Left cardiac atrium (tissue), 4 donors: ENCODE measurements at regions not wholly inside any gene's neighbourhood (a gene's known extent, or its start where the extent isn't known, plus 50 kb on each side); places are given as distances from the start of the nearest gene placed in this dataset.
"Not testable (repeated sequence)": the region's sequence is repeated elsewhere in the genome, so short reads cannot be mapped to it uniquely, and the experiment has no call there.

Experiments
- ATAC-seq, 2 donors: fragments of 200-7000 bp; cut with Tn5 transposase; one replicate each; pipeline ENCODE4 v1.9.1; 2020; ENCODE audit warnings: mild to moderate bottlenecking in 2 of 2, moderate library complexity in 2 of 2
- DNase-seq: peaks from one replicate; pipeline ENCODE4 v3.0.0-alpha.2; 2020
- intact Hi-C, 2 donors: fragments of 100-400 bp; cut with DNase I; formaldehyde crosslinking; loops; one replicate each; pipeline versions ENCODE4 v1.14.1 to v1.15.1; 2022 to 2023
- donor health status: DM: no; HTN: yes; CAD: no.
- donor health status: DM: no; HTN: yes; CAD: no; lungs with severe emphysema.
- donor health status: DM: yes; HTN: yes; CAD: no.
- donor health status: Dilated cardiomyopathy.

DNA sequence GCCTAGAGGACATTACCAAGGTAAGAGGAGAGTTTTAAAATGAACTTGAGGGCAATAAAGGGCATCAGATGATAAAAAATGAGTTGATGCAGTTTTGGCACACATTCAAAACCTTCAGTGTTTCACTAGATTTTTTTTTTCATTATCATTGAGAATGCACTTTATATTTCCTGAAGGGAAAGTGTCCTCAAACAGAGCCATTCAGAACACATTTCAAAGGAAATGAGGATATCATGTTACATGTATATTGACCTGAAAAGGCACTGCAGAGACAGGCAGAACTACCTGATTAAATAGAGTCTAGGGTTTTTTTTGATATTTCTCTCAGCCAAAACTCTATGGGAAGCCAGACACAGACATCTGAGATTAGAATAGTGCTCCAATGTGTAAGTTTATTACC lies 454.0 kb downstream of the NEBL start:
- intact Hi-C loops: no loop called here
- ATAC-seq (no peak), DNase-seq (no peak)

DNA sequence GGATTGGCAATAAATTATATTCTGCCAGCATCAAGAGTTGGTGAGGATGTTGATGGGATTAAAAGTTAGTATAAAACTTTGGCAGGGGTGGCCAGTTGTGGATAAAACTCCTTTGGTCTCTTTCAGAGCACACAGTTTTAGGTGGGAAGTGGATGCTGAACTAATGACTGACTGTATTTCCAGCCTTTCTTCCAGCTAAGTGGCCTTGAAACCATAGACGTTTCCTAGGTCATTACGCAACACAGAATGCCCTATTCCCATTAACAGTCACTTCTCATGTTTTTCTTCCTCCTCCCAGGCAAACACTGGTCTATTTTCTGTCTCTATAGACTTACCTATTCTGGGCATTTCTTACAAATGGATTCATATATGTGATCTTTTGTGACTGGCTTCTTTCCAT lies 467.4 kb downstream of the NEBL start:
- intact Hi-C loops: no loop called here
- DNase-seq (no peak), ATAC-seq (no peak)

DNA sequence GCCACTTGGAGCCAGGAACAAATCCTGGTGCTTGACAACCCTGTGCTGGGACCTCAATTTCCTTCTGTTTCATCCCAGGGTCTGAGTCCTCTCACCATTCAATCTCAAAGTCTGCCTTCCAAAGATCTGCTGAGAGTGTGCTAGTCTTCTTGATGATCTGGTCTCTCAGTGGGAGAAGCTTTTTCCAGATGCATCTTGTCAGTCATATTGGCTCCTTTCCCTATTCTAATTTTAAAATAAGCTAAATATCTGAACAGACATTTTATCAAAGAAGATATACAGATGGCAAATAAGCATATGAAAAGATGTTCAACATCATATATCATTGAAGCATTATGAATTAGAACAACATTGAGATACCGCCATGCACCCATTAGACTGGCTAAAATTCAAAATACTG lies 469.3 kb downstream of the NEBL start:
- intact Hi-C loops: no loop called here
- DNase-seq (no peak), ATAC-seq (no peak)

DNA sequence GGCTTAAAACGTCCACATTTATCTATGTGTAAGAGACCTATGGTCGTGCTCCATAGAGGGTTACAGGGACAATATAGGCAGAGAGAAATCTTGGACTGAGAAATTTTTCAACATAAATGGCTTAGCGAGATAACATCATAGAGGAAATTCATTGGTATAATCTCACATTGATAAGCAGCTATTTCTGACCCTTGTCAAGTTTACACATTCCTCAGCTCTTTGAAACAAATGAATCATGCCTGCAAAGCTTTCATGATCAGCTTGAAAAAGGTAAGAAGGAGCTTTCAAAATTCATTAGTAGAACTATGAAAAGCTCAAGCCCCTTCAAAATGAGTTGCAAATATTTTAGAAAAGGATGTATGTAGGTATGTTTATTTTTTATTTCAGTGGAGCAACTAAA lies 478.8 kb downstream of the NEBL start:
- no peak for DNase-seq
- intact Hi-C loops: no loop called here
- no peak for ATAC-seq

DNA sequence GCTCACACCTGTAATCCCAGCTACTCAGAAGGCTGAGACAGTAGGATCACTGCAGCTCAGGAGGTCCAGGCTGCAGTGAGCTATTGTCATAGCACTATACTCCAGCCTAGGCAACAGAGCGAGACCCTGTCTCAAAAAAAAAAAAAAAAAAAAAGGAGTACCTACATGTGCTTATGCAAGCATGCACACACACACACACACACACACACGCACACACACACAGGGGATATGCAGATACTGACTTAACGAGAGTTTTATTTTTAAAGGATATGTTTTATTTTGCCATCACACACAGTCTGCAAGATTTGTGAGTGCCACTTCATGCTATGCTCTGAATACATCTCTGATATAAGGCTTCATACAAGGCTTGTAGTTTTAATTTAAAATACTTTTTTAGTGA lies 479.3 kb downstream of the NEBL start:
- ATAC-seq (no peak), DNase-seq (no peak)
- intact Hi-C loops: no loop called here

DNA sequence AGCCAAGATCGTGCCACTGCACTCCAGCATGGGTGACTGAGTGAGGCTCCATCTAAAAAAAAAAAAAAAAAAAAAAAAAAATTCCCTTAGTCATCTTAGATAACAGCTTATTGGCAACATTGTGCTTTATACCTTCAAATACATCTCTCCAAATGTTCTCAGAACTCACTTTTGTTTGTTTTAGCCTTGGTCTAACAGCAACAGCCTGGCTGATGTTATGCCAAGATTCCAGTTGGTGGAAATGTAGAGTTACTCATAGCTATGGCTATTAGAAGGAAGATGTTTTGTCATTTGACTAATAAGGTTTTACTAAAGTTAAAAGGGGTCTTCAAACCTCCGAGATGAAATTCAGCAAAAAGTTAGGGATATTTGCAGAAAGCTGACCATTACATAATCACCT lies 481.4 kb downstream of the NEBL start:
- DNase-seq: no peak
- ATAC-seq: peak in 1 of 2 donors; percentile 65
- intact Hi-C loops: no loop called here

DNA sequence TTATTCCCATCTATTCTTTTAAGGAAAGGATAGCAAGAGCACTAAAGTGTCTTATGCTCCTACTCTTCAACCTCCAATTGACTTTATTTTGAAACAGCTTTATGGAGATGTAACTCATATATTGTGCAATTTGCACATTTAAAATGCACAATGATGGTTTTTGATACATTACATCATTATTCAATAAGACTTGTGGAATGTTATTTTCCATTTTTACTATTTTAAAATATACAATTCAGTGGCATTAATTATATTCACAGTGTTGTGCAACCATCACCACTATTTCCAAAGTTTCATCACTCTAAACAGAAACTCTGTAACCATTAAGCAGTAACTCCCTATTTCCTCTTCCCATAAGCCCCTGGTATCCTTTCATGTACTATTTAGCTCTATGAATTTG lies 489.8 kb downstream of the NEBL start:
- intact Hi-C loops: no loop called here
- ATAC-seq: no peak
- no peak for DNase-seq

DNA sequence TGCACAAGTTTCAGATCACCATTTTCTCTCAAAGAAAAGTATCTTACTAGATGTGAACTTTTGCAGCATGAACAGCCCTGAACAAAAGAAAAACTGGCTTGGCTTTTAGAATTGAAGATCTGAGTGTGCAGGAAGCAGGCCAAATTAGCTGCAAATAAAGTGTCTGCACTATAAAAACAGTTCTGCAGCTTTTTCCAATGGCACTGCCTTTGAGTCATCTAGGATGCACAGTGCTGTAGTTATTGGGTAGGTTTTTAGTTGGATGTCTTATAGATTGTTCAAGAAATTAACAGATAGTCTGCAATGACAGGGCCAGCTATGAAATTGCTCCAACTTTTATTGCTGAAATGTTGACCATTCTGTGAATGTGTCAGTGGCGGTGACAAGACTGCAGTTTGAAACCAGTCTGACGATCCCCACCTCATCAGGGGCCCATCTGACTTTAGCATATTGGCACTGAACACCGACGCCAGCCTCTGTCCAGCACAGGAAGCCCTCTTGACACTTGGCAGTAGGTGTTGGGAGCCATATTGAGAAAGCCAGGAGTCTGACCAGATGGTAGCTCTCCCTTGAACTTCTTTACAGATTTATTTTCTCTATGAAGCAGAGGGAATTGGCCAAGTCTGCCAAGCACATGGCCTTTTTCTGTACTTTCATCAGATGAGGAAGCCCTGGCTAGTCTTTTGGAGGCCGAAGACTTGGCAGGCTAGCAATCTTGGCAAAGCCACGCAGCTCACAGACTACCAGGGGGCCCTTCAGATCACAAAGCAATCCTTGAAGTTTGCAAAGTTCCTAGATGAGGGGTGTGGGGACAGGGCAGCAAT lies 490.6 kb downstream of the NEBL start:
- DNase-seq: no peak
- intact Hi-C loops: no loop called here
- ATAC-seq: no peak

DNA sequence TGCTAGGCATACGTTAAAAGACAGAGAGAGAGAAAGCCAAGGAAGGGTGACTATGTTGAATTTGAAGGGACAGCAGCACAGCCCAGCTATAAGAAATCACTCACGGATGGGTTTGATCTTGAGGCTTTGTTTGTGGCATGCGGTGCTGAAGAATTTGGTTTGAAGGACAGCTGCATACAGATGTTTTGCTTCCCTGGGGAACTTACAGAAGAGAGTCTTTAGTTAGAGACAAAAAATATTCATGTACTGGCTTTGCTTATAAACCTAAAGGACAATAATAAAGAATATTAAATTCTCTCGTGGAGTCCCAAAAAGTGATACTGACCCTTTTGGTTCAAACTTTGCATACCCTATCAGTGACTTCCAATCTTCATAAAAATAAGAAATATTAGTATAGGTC lies 491.4 kb downstream of the NEBL start:
- ATAC-seq (no peak), DNase-seq (no peak)
- intact Hi-C loops: no loop called here

DNA sequence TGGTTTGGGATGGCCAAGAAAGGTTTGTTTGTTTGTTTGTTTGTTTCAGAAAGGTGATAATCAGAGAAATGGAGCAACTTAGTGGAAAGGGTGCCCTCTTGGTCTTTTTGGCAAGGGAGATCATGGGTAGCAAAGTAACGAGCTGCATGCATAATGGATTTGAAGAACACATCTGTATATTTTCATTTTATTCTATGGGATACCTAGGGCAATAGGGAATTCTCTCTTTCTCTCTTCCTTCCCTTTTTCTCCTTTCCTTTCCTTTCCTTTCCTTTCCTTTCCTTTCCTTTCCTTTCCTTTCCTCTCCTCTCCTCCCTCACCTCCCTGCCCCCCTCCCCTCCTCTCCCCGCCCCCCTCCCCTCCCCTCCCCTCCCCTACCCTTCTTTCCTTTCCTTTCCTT lies 492.1 kb downstream of the NEBL start:
- no peak for DNase-seq
- intact Hi-C loops: no loop called here
- ATAC-seq: no peak

DNA sequence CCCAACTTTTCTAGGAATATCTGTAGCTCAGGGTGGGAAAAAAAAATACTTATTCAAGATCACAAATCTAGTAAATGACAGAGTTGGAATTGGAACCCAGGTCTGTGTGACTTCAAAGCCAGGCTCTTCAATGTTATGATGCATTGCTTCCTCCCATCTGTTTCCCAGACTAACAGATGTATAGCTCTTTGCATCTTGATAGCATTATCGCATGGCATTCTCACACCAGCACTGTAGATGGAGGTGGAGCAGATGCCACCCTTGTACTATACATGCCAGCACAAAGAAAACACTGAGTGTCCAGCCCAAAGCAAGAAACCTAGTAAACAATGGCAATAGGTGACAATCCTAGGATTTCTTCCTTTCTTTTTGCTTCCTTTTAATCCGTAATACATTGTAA lies 497.3 kb downstream of the NEBL start:
- ATAC-seq (no peak), DNase-seq (no peak)
- intact Hi-C loops: no loop called here

DNA sequence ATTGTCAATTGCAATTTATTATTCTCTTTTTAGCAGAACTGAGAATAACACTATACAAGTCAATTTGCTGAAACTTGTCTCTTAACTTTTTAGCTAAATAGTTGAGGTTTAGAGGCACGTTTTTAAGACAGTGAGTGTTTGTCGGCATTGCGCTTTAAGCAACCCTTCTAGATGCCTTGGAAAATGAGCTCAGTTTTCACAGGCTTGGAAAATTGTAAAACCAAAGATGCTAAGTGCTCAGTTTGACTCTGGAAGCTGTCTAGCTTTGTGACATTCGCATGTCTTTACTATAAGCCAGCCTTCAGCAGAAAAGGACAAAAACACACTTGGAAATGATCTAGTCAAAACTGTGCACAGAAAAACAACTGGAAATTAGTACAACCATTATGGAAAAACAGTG lies 500.4 kb downstream of the NEBL start:
- ATAC-seq (no peak), DNase-seq (no peak)
- intact Hi-C loops: no loop called here

DNA sequence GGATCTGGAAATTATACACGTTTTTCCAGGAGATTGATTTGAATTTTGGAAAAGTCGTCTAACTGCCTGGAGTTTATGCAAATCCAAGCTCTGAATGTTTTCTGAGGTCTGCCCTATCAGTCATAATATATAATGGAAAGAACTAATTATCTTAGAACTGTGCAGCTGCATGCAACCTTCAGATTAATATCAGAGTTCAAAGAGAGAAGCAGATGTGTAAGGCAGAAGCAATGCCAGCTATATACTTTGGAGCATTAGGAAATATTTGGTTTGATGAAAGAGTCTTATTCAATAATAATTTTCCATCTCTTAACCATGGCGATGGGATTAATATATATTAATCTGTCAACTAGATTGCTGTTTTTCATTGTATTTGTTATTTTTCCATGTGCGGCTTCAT lies 500.9 kb downstream of the NEBL start:
- intact Hi-C loops: no loop called here
- ATAC-seq (no peak), DNase-seq (no peak)

DNA sequence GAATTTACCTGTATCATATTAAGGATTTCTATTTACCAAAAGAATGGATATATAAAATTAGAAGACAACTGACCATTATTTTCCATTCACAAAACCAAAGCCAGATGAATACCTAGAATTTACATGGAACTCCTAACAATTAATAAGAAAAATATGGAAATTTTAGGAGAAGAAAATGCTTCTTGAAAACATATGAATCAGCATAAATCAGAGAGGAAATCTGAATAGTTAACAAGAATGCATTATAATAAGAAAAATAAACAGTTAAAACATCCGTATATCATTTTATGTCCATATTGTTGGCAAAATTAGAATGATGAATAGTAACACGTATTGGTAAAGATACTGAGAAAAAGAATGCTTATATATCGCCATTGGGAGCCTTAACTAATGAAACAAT lies 505.5 kb downstream of the NEBL start:
- ATAC-seq (no peak), DNase-seq (no peak)
- intact Hi-C loops: no loop called here

DNA sequence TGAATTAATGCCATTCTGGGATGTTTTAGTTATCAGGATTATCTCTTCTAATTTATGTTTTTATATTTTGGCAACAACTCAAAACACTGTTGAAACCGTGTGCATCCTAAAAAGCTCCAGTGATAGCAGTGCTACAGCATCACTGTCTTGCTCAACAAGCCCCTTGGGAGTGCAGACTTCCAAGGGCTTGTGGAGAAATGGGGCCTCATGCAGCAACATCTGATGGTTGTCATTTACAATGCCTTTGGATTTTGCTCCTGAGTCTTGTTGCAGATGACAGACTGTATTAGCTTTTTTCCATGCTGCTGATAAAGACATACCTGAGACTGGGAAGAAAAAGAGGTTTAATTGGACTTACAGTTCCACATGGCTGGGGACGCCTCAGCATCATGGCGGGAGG lies 515.4 kb downstream of the NEBL start:
- ATAC-seq: no peak
- intact Hi-C loops: no loop called here
- no peak for DNase-seq

DNA sequence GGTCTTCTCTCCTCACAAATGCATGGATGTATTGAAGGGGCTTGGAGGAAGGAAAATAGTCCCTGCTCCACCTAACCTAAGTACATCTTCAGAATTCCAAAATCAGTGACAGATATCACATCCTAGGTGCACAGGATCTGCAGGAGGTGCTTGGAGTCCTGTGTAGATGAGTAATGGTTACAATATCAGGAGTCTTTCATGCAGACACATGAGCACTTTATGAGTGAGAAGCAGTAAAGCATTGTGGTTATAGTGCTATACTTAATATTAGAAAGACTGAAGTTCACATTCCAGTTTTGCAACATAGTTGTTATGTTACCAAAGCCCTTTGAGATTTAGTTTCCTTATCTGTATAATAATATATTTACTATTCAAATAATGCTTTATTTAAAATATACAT lies 516.7 kb downstream of the NEBL start:
- intact Hi-C loops: no loop called here
- ATAC-seq (no peak), DNase-seq (no peak)

DNA sequence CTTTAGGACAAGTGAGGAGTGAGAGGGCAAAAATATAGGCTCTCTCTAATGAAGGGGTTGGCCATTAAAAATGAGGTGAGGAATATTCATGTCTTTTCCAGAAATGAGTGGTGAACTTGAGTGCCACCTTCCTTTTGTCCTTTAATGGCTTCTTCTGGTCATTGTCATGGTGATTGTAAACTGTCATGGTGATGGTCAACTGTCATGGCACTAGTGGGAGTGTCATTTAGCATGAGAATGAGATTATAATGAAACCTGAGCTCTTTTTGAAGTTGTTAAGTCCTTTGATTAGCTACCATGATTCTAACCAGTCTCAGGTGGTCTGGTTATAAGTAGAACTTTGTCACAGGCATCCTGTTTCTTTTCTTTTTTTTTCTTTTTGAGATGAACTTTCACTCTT lies 524.4 kb downstream of the NEBL start:
- ATAC-seq (no peak), DNase-seq (no peak)
- intact Hi-C loops: no loop called here

DNA sequence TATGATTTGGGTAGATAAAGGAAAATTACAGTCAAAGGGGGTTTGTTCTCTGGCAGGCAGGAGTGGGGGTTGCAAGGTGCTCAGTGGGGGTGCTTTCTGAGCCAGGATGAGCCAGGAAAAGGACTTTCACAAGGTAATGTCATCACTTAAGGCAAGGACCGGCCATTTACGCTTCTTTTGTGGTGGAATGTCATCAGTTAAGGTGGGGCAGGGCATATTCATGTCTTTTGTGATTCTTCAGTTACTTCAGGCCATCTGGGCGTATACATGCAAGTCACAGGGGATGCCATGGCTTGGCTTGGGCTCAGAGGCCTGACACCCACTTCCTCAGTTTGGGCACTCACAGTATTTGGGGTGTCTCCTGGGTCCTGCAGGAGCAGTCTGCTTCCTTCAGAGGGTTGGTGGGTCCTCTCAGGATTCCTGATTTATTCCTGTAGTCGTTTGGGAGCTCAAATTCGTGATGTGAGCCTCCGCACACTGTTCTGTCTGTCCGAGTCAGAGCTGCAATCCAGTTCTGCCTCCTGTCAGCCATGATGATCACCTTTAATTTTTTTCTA lies 526.1 kb downstream of the NEBL start:
- ATAC-seq, intact Hi-C loops, DNase-seq: not testable (repeated sequence)

DNA sequence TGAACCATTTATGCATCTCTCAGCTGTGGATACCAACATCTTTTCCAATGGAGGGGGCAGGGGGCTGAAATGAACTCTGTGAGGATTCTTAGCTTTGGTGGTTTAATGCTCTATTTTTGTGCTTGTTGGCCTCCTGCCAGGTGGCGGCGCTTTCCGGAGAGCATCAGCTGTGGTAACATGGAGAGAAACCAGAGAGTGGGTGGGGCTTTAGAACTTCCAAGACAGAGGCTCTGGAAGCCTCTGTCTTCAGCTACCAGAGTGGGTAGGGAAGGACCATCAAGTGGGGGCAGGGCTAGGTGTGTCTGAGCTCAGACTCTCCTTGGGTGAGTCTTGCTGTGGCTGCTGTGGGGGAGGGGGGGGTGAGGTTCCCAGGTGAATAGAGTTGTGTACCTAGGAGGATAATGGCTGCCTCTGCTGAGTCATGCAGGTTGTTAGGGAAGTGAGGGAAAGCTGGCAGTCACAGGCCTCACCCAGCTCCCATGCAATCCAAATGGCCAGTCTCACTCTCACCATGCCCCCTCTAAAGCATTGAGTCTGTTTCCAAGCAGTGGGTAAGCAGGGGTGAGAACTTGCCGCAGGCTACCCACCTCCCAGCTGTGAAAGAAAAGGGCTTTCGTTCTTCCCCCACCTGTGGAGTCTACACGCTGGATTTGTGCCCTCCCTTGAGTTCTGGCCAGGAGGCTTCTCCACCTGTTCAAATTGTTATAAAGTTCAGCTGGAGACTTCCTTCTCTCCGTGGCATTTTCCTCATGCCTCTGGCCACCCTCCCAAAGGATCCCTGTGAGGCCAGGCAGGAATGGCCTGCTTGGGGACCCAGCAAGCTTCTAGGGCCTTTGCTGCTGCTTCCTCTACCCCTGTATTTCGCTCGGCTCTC lies 527.0 kb downstream of the NEBL start:
- DNase-seq: no peak
- intact Hi-C loops: no loop called here
- no peak for ATAC-seq

DNA sequence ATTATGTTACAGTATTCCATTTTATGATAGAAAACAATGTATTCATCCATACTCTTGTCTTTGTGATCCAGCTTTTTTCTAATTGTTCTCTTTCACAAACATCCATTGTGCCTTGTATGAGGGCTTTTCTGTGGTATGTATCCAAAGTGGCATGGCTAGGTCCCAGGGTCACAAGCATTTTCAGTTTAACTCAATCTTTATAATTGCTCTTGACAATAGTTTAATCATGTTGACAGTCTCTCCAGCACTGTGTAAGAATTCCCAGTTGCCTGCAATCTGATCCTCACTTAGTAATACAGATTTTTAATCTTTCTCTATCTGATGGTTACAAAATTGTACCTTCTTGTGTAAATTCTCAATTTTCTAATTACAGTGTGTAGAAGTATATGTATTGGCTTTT lies 533.4 kb downstream of the NEBL start:
- intact Hi-C loops: no loop called here
- DNase-seq: no peak
- ATAC-seq: no peak

DNA sequence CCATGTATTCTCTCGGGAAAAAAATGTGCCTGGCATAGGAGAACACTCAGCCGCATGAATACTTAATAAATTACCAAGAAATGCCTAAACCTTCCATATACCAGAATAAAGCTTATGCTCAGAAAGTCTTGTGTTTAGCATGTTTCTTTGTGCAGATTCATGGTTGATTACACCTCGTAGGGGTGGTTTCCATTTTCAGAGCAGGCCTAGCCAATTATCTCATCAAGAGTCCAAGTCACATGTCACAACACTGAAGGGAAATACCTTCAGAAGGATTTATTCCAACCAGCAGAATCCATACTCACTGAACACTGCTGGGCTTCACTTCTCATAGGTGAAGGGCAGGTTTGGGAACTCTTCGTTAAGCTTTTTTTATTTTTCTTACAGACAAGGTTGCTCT lies 539.7 kb downstream of the PLXDC2 start:
- intact Hi-C loops: no loop called here
- ATAC-seq (no peak), DNase-seq (no peak)
